K562 (cell line): ENCODE measurements at regions not wholly inside any gene's neighbourhood (a gene's known extent, or its start where the extent isn't known, plus 50 kb on each side); places are given as distances from the start of the nearest gene placed in this dataset.

Source experiments
- ATAC-seq: fragments of 200-7000 bp; cut with Tn5 transposase; 3 replicates; pipeline ENCODE4 v1.9.1; 2020; ENCODE audit warnings: moderate library complexity
- BruUV-seq: library from RNA; stranded (reverse); fragments of 400-500 nt; replicated peaks from 2 replicates; lab custom pipeline; 2021; lab: Mats Ljungman, UMichigan
- CTCF ChIA-PET: fragments of 300-600 bp; formaldehyde crosslinking; extraction: SDS; loops from one replicate; lab custom pipeline; 2021; ENCODE audit warnings: low intra/inter-chr PET ratio; lab: Yijun Ruan, JAX
- POLR2A ChIA-PET: fragments of 300-600, 350-650 bp; sonication (Branson Sonifier 250); formaldehyde crosslinking; extraction: SDS; loops from one replicate; lab custom pipeline; 2021; ENCODE audit warnings: antibody characterized with exemption, inconsistent platforms; lab: Yijun Ruan, JAX
- DNase-seq, 4 experiments: peaks; one replicate each; pipeline versions ENCODE4 v3.0.0 to v3.0.0-alpha.2; 2011 to 2018; ENCODE audit warnings: low spot score in 3 of 4, mixed read lengths in 3 of 4; ENCODE audit errors: extremely low read depth in 1 of 4
- FAIRE-seq: peaks from 2 replicates; lab custom pipeline; 2011; peaks lifted over from hg19 to GRCh38; lab: Jason Lieb, UNC
- H2AFZ ChIP-seq: 2 replicates; pipeline ENCODE4 v1.6.0; 2011; ENCODE audit warnings: low read depth, low read length, control low read depth, inconsistent platforms
- H3K27ac ChIP-seq: fragments of 200-600 bp; 3 replicates; pipeline ENCODE4 v1.8.0; 2011; ENCODE audit warnings: low read depth, mild to moderate bottlenecking, control low read depth, inconsistent platforms, low read length, moderate library complexity, mixed read lengths; ENCODE audit errors: extremely low read depth
- H3K27me3 ChIP-seq, 2 experiments: fragments of 300-600 bp in 1 of 2; 2 replicates in 1 of 2; 3 replicates in 1 of 2; pipeline versions ENCODE4 v1.6.0 to v1.8.0; 2011; ENCODE audit warnings: inconsistent platforms in 2 of 2, low read length in 2 of 2, mild to moderate bottlenecking in 1 of 2, mixed read lengths in 1 of 2, moderate library complexity in 1 of 2; ENCODE audit not compliant: control insufficient read depth in 2 of 2, insufficient read depth in 2 of 2
- H3K36me3 ChIP-seq: fragments of 300-600 bp; 3 replicates; pipeline ENCODE4 v1.8.0; 2011; ENCODE audit warnings: mild to moderate bottlenecking, low read length, inconsistent platforms; ENCODE audit not compliant: control insufficient read depth, insufficient read depth
- H3K4me1 ChIP-seq, 2 experiments: fragments of 200-600 bp in 1 of 2; replicated peaks in 1 of 2; 2 replicates in 1 of 2; 3 replicates in 1 of 2; pipeline versions ENCODE4 v1.5.1 to v1.8.0; 2011; ENCODE audit warnings: inconsistent platforms in 2 of 2, low read length in 2 of 2, mild to moderate bottlenecking in 1 of 2, mixed read lengths in 1 of 2, moderate library complexity in 1 of 2; ENCODE audit not compliant: control insufficient read depth in 2 of 2, insufficient read depth in 2 of 2
- H3K4me2 ChIP-seq: 2 replicates; pipeline ENCODE4 v1.6.1; 2011; ENCODE audit warnings: low read length, control low read depth, inconsistent platforms, mixed read lengths; ENCODE audit not compliant: insufficient read depth
- H3K4me3 ChIP-seq: fragments of 200-600 bp; sonication (generic), shearing (Covaris generic); 2 replicates; pipeline ENCODE4 v1.5.1; 2016; ENCODE audit warnings: control low read depth, inconsistent platforms
- H3K79me2 ChIP-seq: fragments of 200-600 bp; 3 replicates; pipeline ENCODE4 v1.8.0; 2011; ENCODE audit warnings: low read length, inconsistent platforms; ENCODE audit not compliant: control insufficient read depth, insufficient read depth
- H3K9ac ChIP-seq, 2 experiments: 2 replicates each; pipeline versions ENCODE4 v1.6.0 to v1.6.1; 2011; ENCODE audit warnings: low read depth in 2 of 2, low read length in 2 of 2, control low read depth in 1 of 2, inconsistent platforms in 1 of 2, mild to moderate bottlenecking in 1 of 2, mixed read lengths in 1 of 2; ENCODE audit not compliant: insufficient read depth in 1 of 2
- H3K9me1 ChIP-seq: one replicate; pipeline ENCODE4 v1.6.0; 2011; ENCODE audit warnings: inconsistent platforms, mild to moderate bottlenecking, low read length, moderate library complexity; ENCODE audit not compliant: control insufficient read depth, insufficient read depth
- H3K9me3 ChIP-seq: replicated peaks from 2 replicates; pipeline ENCODE4 v1.5.1; 2011; ENCODE audit warnings: low read depth, low read length, inconsistent platforms; ENCODE audit not compliant: control insufficient read depth, insufficient read depth
- H4K20me1 ChIP-seq: replicated peaks from 2 replicates; pipeline ENCODE4 v1.6.1; 2011; ENCODE audit warnings: low read length, inconsistent platforms, mixed read lengths; ENCODE audit not compliant: control insufficient read depth, insufficient read depth
- BDP1 ChIP-seq: IDR thresholded peaks from 3 replicates; pipeline ENCODE4 v1.6.1; 2011; ENCODE audit not compliant: insufficient read length, insufficient read depth
- CREM ChIP-seq: IDR thresholded peaks from 2 replicates; pipeline ENCODE4 v1.6.1; 2014; ENCODE audit warnings: antibody characterized with exemption, low read depth
- DDX20 ChIP-seq: fragments of 450-650 bp; IDR thresholded peaks from 2 replicates; pipeline ENCODE4 v1.6.1; 2016; ENCODE audit warnings: missing genetic modification characterization, low read depth, mild to moderate bottlenecking, missing compliant biosample characterization, moderate library complexity
- FOXA3 ChIP-seq, 2 experiments: fragments of 450-650 bp in 1 of 2; sonication (generic) in 1 of 2; formaldehyde crosslinking; IDR thresholded peaks in 1 of 2; conservative IDR thresholded peaks in 1 of 2; 2 replicates each; pipeline versions ENCODE4 v1.4.0 to v1.8.0; 2020 to 2022; ENCODE audit warnings: mild to moderate bottlenecking in 2 of 2, missing genetic modification reagents in 1 of 2
- FUS ChIP-seq: fragments of 200-400 bp; formaldehyde crosslinking; optimal IDR thresholded peaks from 2 replicates; pipeline ENCODE3; 2017; ENCODE audit warnings: low read depth, low read length
- HNRNPL ChIP-seq: fragments of 200-400 bp; formaldehyde crosslinking; IDR thresholded peaks from 2 replicates; pipeline ENCODE4 v1.6.1; 2017; ENCODE audit warnings: low read depth, mild to moderate bottlenecking, low read length
- NUFIP1 ChIP-seq: fragments of 450-650 bp; IDR thresholded peaks from 2 replicates; pipeline ENCODE4 v1.6.1; 2018; ENCODE audit not compliant: partially characterized antibody
- PKNOX1 ChIP-seq: fragments of 450-650 bp; IDR thresholded peaks from 2 replicates; pipeline ENCODE4 v1.6.1; 2016
- RFX1 ChIP-seq: fragments of 450-650 bp; IDR thresholded peaks from 2 replicates; pipeline ENCODE4 v1.6.1; 2016; ENCODE audit warnings: mild to moderate bottlenecking, moderate library complexity
- SREBF1 ChIP-seq: fragments of 150-350 bp; IDR thresholded peaks from 2 replicates; pipeline ENCODE4 v1.6.1; 2014; ENCODE audit warnings: antibody characterized with exemption, low read depth, low read length, borderline replicate concordance
- UBTF ChIP-seq, 2 experiments: IDR thresholded peaks; 2 replicates each; pipeline ENCODE4 v1.6.1; 2012; ENCODE audit warnings: improper control_type of control experiment in 2 of 2, low read depth in 2 of 2, low read length in 2 of 2, borderline replicate concordance in 1 of 2
- ZNF79 ChIP-seq: fragments of 250-450 bp; sonication (Bioruptor Pico); IDR thresholded peaks from 2 replicates; pipeline ENCODE4 v1.4.0; 2020; ENCODE audit warnings: low read depth, mild to moderate bottlenecking, moderate library complexity
- WGBS: fragments of 100-300 bp; shearing (Covaris generic); methylation state at CpG from one replicate; pipeline ENCODE4 v1.1.6; 2016; ENCODE audit warnings: low coverage, mixed read lengths; ENCODE audit not compliant: insufficient coverage; ENCODE audit errors: missing lambda C conversion rate; 5-methylcytosine and 5-hydroxymethylcytosine counted together
- in situ Hi-C: fragments of 300-500 bp; cut with MboI; formaldehyde crosslinking; loops from 4 replicates; pipeline ENCODE4 v1.15.0; 2018; ENCODE audit warnings: inconsistent platforms, mixed read lengths
- intact Hi-C: fragments of 100-400 bp; cut with micrococcal nuclease; formaldehyde crosslinking; loops from 2 replicates; pipeline ENCODE4 v1.14.2; 2022
- TF ChIP-seq, protein P1 (sequence below): IDR thresholded peaks from 2 replicates; pipeline ENCODE4 v1.6.1; 2014; ENCODE audit warnings: antibody characterized with exemption
- TF ChIP-seq, protein P2 (sequence below): fragments of 450-650 bp; formaldehyde crosslinking; IDR thresholded peaks from 2 replicates; pipeline ENCODE4 v1.4.0; 2022; ENCODE audit warnings: mild to moderate bottlenecking, moderate library complexity

DNA sequence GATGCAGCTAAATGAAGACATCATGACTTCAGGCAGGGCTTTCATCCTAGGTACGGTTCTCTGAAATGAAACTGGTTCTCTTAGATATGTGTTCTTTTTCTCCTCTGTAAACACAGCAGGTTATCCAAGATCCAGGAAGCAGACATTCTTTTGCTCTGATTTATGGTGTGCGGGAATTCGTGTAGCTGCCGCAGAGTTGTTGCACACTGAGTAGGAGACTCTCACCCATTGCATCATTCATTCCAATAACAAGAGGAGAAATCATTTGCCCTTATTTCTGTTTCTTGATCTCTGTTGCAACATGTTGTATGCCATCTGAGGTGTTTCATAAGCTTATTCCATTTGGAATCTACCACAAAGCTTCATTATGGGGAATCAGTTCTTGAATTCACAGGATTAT is 133.6 kb upstream of the VCX2 start:
- Histone ChIP-seq H3K4me3 (no peak overlapping the region), H3K9ac (no peak overlapping the region), H3K9me1 (no peaks in the 10 kb centered on the region), H4K20me1 (no peaks in the 10 kb centered on the region), H3K9me3 (no peaks in the 10 kb centered on the region), H3K27me3 (no peaks in the 10 kb centered on the region), H3K36me3 (no peaks in the 10 kb centered on the region), H3K4me1 (no peaks in the 10 kb centered on the region), H3K79me2 (no peaks in the 10 kb centered on the region), H3K27ac (no peak overlapping the region), H3K4me2 (no peak overlapping the region), H2AFZ (no peak overlapping the region)
- CTCF ChIA-PET: no interaction called here
- ATAC-seq (no peak), DNase-seq (no peak), FAIRE-seq (no peak)
- intact Hi-C loops: no loop called here
- TF ChIP-seq NUFIP1: no peak
- no peak for TF ChIP-seq SREBF1
- TF ChIP-seq, protein P1, sequence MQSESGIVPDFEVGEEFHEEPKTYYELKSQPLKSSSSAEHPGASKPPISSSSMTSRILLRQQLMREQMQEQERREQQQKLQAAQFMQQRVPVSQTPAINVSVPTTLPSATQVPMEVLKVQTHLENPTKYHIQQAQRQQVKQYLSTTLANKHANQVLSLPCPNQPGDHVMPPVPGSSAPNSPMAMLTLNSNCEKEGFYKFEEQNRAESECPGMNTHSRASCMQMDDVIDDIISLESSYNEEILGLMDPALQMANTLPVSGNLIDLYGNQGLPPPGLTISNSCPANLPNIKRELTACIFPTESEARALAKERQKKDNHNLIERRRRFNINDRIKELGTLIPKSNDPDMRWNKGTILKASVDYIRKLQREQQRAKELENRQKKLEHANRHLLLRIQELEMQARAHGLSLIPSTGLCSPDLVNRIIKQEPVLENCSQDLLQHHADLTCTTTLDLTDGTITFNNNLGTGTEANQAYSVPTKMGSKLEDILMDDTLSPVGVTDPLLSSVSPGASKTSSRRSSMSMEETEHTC: no peak
- TF ChIP-seq ZNF79 (CRISPR knock-in tag): no peak
- no peak for TF ChIP-seq UBTF (IDR thresholded peaks at IDR 0.05; ENCODE audit: borderline replicate concordance in 1 of 2, low read depth in 2 of 2, low read length in 2 of 2)
- TF ChIP-seq FOXA3 (CRISPR knock-in tag; conservative IDR thresholded peaks at IDR 0.05 in 1 of 2, IDR thresholded peaks at IDR 0.05 in 1 of 2): no peak
- TF ChIP-seq BDP1: no peak
- no peak for TF ChIP-seq PKNOX1
- TF ChIP-seq, protein P2, sequence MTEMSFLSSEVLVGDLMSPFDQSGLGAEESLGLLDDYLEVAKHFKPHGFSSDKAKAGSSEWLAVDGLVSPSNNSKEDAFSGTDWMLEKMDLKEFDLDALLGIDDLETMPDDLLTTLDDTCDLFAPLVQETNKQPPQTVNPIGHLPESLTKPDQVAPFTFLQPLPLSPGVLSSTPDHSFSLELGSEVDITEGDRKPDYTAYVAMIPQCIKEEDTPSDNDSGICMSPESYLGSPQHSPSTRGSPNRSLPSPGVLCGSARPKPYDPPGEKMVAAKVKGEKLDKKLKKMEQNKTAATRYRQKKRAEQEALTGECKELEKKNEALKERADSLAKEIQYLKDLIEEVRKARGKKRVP (CRISPR knock-in tag): no peak
- TF ChIP-seq HNRNPL: no peak
- no peak for TF ChIP-seq FUS
- TF ChIP-seq RFX1: no peak
- TF ChIP-seq CREM: no peak
- TF ChIP-seq DDX20: no peak
- BruUV-seq: no TSS peak
- in situ Hi-C loops: no loop called here
- POLR2A ChIA-PET: no interaction called here
- 6% methylated on average over 3 of the region's 4 CpGs for WGBS
